ENCODE measurements at regions not wholly inside any gene's neighbourhood (a gene's known extent, or its start where the extent isn't known, plus 50 kb on each side); places are given as distances from the start of the nearest gene placed in this dataset.
"Not testable (repeated sequence)": the region's sequence is repeated elsewhere in the genome, so short reads cannot be mapped to it uniquely, and the experiment has no call there.

- no peaks in the 10 kb centered on the region for H3K9me3 ChIP-seq
- H3K36me3 ChIP-seq (replicated peaks), result no peaks in the 10 kb centered on the region
- H3K4me3 ChIP-seq, result no peak overlapping the region
- no peak for DNase-seq (ENCODE audit: low spot score in 2 of 2)
- peaks cover 9% of the 10 kb centered on the region for H3K27me3 ChIP-seq (ENCODE audit: low read depth)
- H3K4me1 ChIP-seq, result no peaks in the 10 kb centered on the region
- in situ Hi-C loops (cut with MboI; ENCODE audit: low sequenced_read_pairs), result no loop called here
Observed at GRCh38 chr11:134853992-134854991, 442.2 kb upstream of the B3GAT1 start.

DNA sequence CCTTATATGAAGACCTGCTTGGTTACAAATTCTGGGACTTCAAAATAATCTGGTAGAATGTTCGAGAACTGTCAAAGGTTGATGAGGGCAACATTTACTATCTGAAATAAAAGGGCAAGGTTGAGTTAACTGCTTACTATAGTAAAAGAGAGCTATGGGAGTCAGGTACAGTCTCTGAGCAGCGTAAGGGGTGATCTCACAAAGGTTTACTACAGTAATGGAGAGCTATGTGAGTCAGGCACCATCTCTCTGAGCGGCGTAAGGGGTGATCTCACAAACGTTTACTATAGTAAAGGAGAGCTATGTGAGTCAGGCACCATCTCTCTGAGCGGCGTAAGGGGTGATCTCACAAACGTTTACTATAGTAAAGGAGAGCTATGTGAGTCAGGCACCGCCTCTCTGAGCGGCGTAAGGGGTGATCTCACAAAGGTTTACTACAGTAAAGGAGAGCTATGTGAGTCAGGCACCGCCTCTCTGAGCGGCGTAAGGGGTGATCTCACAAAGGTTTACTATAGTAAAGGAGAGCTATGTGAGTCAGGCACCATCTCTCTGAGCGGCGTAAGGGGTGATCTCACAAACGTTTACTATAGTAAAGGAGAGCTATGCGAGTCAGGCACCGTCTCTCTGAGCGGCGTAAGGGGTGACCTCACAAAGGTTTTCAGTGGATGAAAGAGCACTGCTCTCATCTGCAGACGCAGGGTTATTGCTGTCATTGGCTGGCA, 439.6 kb upstream of the B3GAT1 start:
- in situ Hi-C loops (cut with MboI; ENCODE audit: low sequenced_read_pairs); H3K36me3 ChIP-seq (replicated peaks); DNase-seq (ENCODE audit: low spot score in 2 of 2); H3K4me3 ChIP-seq; H3K4me1 ChIP-seq; H3K27me3 ChIP-seq (ENCODE audit: low read depth); H3K9me3 ChIP-seq: not testable (repeated sequence)

DNA sequence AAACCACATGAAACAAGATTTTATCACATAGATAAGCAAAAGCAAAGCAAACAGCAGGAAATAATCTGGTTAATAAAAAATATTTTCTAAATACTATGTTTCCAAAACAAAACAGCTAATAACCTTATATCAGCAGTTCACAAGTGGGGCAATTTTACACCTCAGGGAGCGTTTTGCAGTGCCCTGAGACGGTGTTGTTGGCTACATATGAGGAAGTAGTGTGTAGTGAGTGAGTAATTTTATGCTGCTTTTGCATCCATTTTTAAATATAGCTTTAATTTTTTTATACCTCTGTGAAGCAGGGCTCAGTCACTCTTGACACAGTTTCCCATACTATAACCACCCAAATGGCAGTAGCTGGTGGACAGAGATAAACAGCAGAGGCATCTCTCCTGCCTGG, 438.5 kb upstream of the B3GAT1 start:
- in situ Hi-C loops (cut with MboI; ENCODE audit: low sequenced_read_pairs), result no loop called here
- H3K9me3 ChIP-seq, result no peaks in the 10 kb centered on the region
- no peak for DNase-seq (ENCODE audit: low spot score in 2 of 2)
- no peak overlapping the region for H3K4me3 ChIP-seq
- no peaks in the 10 kb centered on the region for H3K36me3 ChIP-seq (replicated peaks)
- H3K27me3 ChIP-seq (ENCODE audit: low read depth), result peaks cover 7% of the 10 kb centered on the region
- no peaks in the 10 kb centered on the region for H3K4me1 ChIP-seq

DNA sequence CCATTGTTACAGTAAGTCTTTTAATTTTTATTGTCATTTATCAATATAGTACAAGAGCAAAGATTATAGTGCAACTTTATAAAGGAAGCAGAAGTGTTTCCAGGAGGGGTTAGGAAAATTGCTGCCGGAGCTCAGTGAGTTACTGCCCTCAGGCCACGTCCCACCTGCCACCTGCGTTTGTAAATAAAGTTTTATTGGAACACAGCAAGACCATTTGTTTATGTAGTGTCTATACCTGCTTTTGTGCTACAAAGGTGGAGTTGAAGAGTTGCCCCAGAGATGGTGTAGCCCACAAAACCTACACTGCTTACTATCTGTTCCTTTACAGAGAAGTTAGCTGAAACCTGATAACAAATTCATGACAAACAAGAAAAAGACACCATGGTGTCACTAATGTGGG, 437.8 kb upstream of the B3GAT1 start:
- no peak overlapping the region for H3K4me3 ChIP-seq
- DNase-seq (ENCODE audit: low spot score in 2 of 2), result no peak
- H3K36me3 ChIP-seq (replicated peaks), result no peaks in the 10 kb centered on the region
- H3K9me3 ChIP-seq, result no peaks in the 10 kb centered on the region
- in situ Hi-C loops (cut with MboI; ENCODE audit: low sequenced_read_pairs), result no loop called here
- H3K4me1 ChIP-seq, result no peaks in the 10 kb centered on the region
- peaks cover 7% of the 10 kb centered on the region for H3K27me3 ChIP-seq (ENCODE audit: low read depth)

- Histone ChIP-seq H3K36me3 (replicated peaks) (no peaks in the 10 kb centered on the region), H3K27me3 (ENCODE audit: low read depth) (peaks cover 3% of the 10 kb centered on the region; the same call in 1 of the 2 replicates), H3K4me1 (no peaks in the 10 kb centered on the region), H3K9me3 (no peaks in the 10 kb centered on the region), H3K4me3 (no peak overlapping the region)
- in situ Hi-C loops (cut with MboI; ENCODE audit: low sequenced_read_pairs), result no loop called here
- DNase-seq (ENCODE audit: low spot score in 2 of 2), result no peak
Observed at GRCh38 chr11:134847083-134847715, 435.2 kb upstream of the B3GAT1 start.

GRCh38 chr11:134846328-134847082, 434.5 kb upstream of the B3GAT1 start:
- Histone ChIP-seq H3K36me3 (replicated peaks) (no peaks in the 10 kb centered on the region), H3K4me3 (no peak overlapping the region), H3K4me1 (no peaks in the 10 kb centered on the region), H3K9me3 (no peaks in the 10 kb centered on the region), H3K27me3 (ENCODE audit: low read depth) (peaks cover 9% of the 10 kb centered on the region)
- DNase-seq (ENCODE audit: low spot score in 2 of 2), result no peak
- in situ Hi-C loops (cut with MboI; ENCODE audit: low sequenced_read_pairs), result no loop called here

- no peaks in the 10 kb centered on the region for H3K9me3 ChIP-seq
- H3K36me3 ChIP-seq (replicated peaks), result no peaks in the 10 kb centered on the region
- no peak for DNase-seq (ENCODE audit: low spot score in 2 of 2)
- no peak overlapping the region for H3K4me3 ChIP-seq
- H3K4me1 ChIP-seq, result no peaks in the 10 kb centered on the region
- in situ Hi-C loops (cut with MboI; ENCODE audit: low sequenced_read_pairs), result no loop called here
- peaks cover 16% of the 10 kb centered on the region for H3K27me3 ChIP-seq (ENCODE audit: low read depth)
Observed at GRCh38 chr11:134845474-134846327, 433.7 kb upstream of the B3GAT1 start.

- Histone ChIP-seq H3K9me3 (no peaks in the 10 kb centered on the region), H3K36me3 (replicated peaks) (no peaks in the 10 kb centered on the region), H3K4me3 (no peak overlapping the region), H3K4me1 (no peaks in the 10 kb centered on the region), H3K27me3 (ENCODE audit: low read depth) (peaks cover 19% of the 10 kb centered on the region)
- in situ Hi-C loops (cut with MboI; ENCODE audit: low sequenced_read_pairs), result no loop called here
- no peak for DNase-seq (ENCODE audit: low spot score in 2 of 2)
Observed at GRCh38 chr11:134844838-134845237, 432.8 kb upstream of the B3GAT1 start.

GRCh38 chr11:134843735-134844134, 431.7 kb upstream of the B3GAT1 start:
- H3K36me3 ChIP-seq (replicated peaks), result no peaks in the 10 kb centered on the region
- peaks cover 22% of the 10 kb centered on the region for H3K27me3 ChIP-seq (ENCODE audit: low read depth)
- H3K4me3 ChIP-seq, result no peak overlapping the region
- no peaks in the 10 kb centered on the region for H3K4me1 ChIP-seq
- no peaks in the 10 kb centered on the region for H3K9me3 ChIP-seq
- DNase-seq (ENCODE audit: low spot score in 2 of 2), result no peak
- in situ Hi-C loops (cut with MboI; ENCODE audit: low sequenced_read_pairs), result no loop called here

DNA sequence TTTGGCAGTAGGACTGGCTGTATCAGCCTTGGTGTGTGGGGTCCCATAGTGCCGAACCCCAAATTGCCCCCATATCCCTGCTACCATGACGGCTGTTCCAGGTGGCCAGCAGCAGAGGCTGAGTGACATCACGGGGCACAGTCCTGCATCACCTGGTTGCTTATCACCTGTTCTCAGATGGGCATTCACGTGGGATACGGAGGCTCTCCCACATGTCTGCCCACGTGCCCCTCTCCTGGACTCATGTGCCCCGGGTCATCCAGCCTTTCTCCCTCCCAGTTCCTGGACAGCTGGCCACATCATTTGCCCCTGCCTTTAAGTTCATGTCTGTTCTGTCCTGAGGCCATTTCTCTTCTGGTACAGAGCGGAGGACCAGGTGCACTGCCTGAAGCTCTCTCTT, 431.0 kb upstream of the B3GAT1 start:
- no peaks in the 10 kb centered on the region for H3K9me3 ChIP-seq
- in situ Hi-C loops (cut with MboI; ENCODE audit: low sequenced_read_pairs), result no loop called here
- H3K4me3 ChIP-seq, result no peak overlapping the region
- peaks cover 26% of the 10 kb centered on the region for H3K27me3 ChIP-seq (ENCODE audit: low read depth)
- H3K4me1 ChIP-seq, result no peaks in the 10 kb centered on the region
- no peak for DNase-seq (ENCODE audit: low spot score in 2 of 2)
- H3K36me3 ChIP-seq (replicated peaks), result no peaks in the 10 kb centered on the region

DNA sequence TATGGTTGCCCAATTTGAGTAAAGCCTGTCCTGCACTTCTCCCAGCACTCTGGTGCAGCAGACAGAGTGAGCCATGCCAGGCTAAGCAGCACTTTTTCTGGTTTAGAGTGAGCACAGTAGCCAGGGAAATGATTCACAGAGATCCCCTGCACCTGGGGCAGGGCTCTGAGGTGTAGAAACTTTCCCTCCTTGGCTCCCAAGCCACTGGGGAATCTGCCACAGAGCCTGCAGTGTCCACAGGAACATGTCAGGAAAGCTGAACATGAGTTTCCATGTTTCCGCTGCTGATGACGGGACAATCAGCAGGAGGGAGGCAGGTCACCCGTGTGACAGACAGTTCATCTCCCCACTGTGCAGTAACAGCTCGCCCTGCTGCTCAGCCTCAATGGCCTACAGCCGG, 429.9 kb upstream of the B3GAT1 start:
- Histone ChIP-seq H3K9me3 (no peaks in the 10 kb centered on the region), H3K36me3 (replicated peaks) (no peaks in the 10 kb centered on the region), H3K27me3 (ENCODE audit: low read depth) (peaks cover 26% of the 10 kb centered on the region)

DNA sequence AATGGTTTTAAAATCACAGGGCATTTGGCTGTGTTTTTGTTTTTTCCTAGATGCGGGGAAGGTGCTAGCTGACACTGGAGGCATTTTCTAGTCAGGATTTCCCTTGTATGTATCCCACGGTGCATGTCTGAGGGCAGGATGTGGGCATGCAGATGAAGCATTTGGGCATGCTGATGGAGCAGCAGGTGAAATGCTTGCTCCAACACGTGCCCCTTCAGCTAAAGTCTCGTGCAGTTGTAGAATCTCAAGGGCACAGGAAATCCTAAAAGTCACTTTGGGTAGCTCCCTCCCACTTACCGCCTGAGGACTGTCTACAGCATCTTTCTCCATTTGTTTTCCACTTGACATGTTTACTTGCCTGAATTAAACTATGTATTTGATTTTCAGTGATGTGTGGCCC, 429.4 kb upstream of the B3GAT1 start:
- in situ Hi-C loops (cut with MboI; ENCODE audit: low sequenced_read_pairs), result no loop called here
- Histone ChIP-seq H3K27me3 (ENCODE audit: low read depth) (peaks cover 26% of the 10 kb centered on the region), H3K4me1 (no peaks in the 10 kb centered on the region), H3K36me3 (replicated peaks) (no peaks in the 10 kb centered on the region), H3K9me3 (no peaks in the 10 kb centered on the region), H3K4me3 (no peak overlapping the region)
- DNase-seq (ENCODE audit: low spot score in 2 of 2), result no peak

More for the DNA sequence above, 429.9 kb upstream of the B3GAT1 start:
- DNase-seq (ENCODE audit: low spot score in 2 of 2), result no peak
- Histone ChIP-seq H3K4me3 (no peak overlapping the region), H3K4me1 (no peaks in the 10 kb centered on the region)
- in situ Hi-C loops (cut with MboI; ENCODE audit: low sequenced_read_pairs), result no loop called here

GRCh38 chr11:134840945-134841344, 428.9 kb upstream of the B3GAT1 start:
- in situ Hi-C loops (cut with MboI; ENCODE audit: low sequenced_read_pairs), result no loop called here
- H3K36me3 ChIP-seq (replicated peaks), result no peaks in the 10 kb centered on the region
- no peak overlapping the region for H3K4me3 ChIP-seq
- peaks cover 26% of the 10 kb centered on the region for H3K27me3 ChIP-seq (ENCODE audit: low read depth)
- H3K9me3 ChIP-seq, result no peaks in the 10 kb centered on the region
- H3K4me1 ChIP-seq, result no peaks in the 10 kb centered on the region
- DNase-seq (ENCODE audit: low spot score in 2 of 2), result no peak
